GM23248 (cell line): ENCODE measurements at regions not wholly inside any gene's neighbourhood (a gene's known extent, or its start where the extent isn't known, plus 50 kb on each side); places are given as distances from the start of the nearest gene placed in this dataset.

Experiments
- EZH2 ChIP-seq: fragments of 200-600 bp; sonication (generic); IDR thresholded peaks from 2 replicates; pipeline ENCODE4 v1.6.1; 2018; ENCODE audit warnings: antibody characterized with exemption, mild to moderate bottlenecking; ENCODE audit not compliant: insufficient read depth, poor library complexity, severe bottlenecking
- EZH2phosphoT487 ChIP-seq: fragments of 200-600 bp; sonication (generic); IDR thresholded peaks from 2 replicates; pipeline ENCODE4 v1.6.1; 2018; ENCODE audit warnings: antibody characterized with exemption, moderate library complexity, mild to moderate bottlenecking, low read depth; ENCODE audit not compliant: insufficient read depth

- no peak for TF ChIP-seq EZH2phosphoT487
- no peak for TF ChIP-seq EZH2
Observed at GRCh38 chrX:149114874-149115273, 390.2 kb downstream of the IDS start.
